Adrenal gland (tissue), 5 donors: ENCODE measurements at regions not wholly inside any gene's neighbourhood (a gene's known extent, or its start where the extent isn't known, plus 50 kb on each side); places are given as distances from the start of the nearest gene placed in this dataset.

ENCODE experiments used
- POLR2A ChIP-seq, 2 donors: fragments of 450-650 bp; IDR thresholded peaks; one replicate each; pipeline ENCODE4 v1.6.1; 2017; ENCODE audit warnings: antibody characterized with exemption in 2 of 2, mild to moderate bottlenecking in 2 of 2, moderate library complexity in 1 of 2
- TF ChIP-seq, protein P1 (sequence below), 6 experiments: fragments of 450-650 bp in 4 of 6; fragments of 200-600 bp in 2 of 6; sonication (generic) in 1 of 6; IDR thresholded peaks; 1 replicate in 5 of 6; 2 replicates in 1 of 6; pipeline versions ENCODE4 v1.5.1 to v1.8.0; 2016 to 2021; ENCODE audit warnings: antibody characterized with exemption in 6 of 6, mild to moderate bottlenecking in 2 of 6, moderate library complexity in 1 of 6
- donor health status: DM: no; HTN: no; CAD: no.

DNA sequence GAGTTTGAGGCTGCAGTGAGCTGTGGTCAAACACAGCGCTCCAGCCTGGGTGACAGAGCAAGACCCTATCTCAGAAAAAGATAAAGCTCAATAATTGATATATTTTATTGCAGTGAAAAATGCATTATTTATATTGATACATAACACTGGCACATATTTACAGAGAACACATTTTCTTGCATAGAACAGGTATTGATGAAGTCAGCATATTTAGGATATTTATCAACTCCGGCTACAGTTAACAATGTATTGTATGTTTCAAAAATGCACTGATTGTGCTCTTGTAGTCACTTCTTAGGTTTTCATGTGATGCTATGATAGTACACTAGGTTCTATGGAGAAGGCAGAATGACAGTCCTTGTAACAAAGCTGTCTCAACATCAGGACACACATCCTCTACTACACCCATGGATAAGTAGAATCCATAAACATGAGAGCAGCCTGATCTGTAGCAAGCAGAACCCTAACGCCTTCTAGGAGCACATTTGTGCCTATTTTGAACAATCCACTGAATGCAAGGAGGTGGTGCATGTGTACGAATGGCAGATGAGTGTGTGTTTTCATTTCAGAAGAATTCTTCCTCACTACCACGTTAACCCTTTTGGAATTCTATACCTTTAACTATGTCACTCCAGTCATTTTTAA is 586.1 kb upstream of the CELF2 start:
- TF ChIP-seq POLR2A (IDR thresholded peaks at IDR 0.05) = no peak
- TF ChIP-seq, protein P1, sequence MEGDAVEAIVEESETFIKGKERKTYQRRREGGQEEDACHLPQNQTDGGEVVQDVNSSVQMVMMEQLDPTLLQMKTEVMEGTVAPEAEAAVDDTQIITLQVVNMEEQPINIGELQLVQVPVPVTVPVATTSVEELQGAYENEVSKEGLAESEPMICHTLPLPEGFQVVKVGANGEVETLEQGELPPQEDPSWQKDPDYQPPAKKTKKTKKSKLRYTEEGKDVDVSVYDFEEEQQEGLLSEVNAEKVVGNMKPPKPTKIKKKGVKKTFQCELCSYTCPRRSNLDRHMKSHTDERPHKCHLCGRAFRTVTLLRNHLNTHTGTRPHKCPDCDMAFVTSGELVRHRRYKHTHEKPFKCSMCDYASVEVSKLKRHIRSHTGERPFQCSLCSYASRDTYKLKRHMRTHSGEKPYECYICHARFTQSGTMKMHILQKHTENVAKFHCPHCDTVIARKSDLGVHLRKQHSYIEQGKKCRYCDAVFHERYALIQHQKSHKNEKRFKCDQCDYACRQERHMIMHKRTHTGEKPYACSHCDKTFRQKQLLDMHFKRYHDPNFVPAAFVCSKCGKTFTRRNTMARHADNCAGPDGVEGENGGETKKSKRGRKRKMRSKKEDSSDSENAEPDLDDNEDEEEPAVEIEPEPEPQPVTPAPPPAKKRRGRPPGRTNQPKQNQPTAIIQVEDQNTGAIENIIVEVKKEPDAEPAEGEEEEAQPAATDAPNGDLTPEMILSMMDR (IDR thresholded peaks at IDR 0.05) = no peak
